ENCODE measurements at regions not wholly inside any gene's neighbourhood (a gene's known extent, or its start where the extent isn't known, plus 50 kb on each side); places are given as distances from the start of the nearest gene placed in this dataset.
A peak's percentile ranks its signal among the peaks of the same experiment; 100 is the strongest.

GRCh38 chr2:38233231-38233983 is 143.7 kb downstream of the ATL2 start:
- Histone ChIP-seq H3K27me3 (no peaks in the 10 kb centered on the region), H3K36me3 (replicated peaks; ENCODE audit: insufficient read depth, low read depth) (no peaks in the 10 kb centered on the region), H3K27ac (peak overlapping the region; percentile 70), H3K79me2 (no peaks in the 10 kb centered on the region), H4K20me1 (ENCODE audit: insufficient read depth, poor library complexity, severe bottlenecking) (no peaks in the 10 kb centered on the region), H3K9me3 (ENCODE audit: low read depth) (no peaks in the 10 kb centered on the region), H3K9me2 (replicated peaks; ENCODE audit: insufficient read depth) (no peaks in the 10 kb centered on the region), H3K4me2 (peak overlapping the region; percentile 3), H3K4me3 (no peak overlapping the region), H2AFZ (no peak overlapping the region), H3K4me1 (ENCODE audit: insufficient read depth) (no peaks in the 10 kb centered on the region)
- TF ChIP-seq EZH2phosphoT487 (IDR thresholded peaks at IDR 0.05; ENCODE audit: low read depth, severe bottlenecking, unreplicated experiment) = no peak
- peak; percentile 21 for TF ChIP-seq CTCF (IDR thresholded peaks at IDR 0.05; ENCODE audit: poor library complexity)
- 74% methylated on average over 9 of the region's 9 CpGs for WGBS (ENCODE audit: low lambda C conversion rate, missing lambda C conversion rate)
- DNase-seq (ENCODE audit: low spot score) = peak; percentile 35

- DNase-seq (ENCODE audit: low spot score) = no peak
These were observed 144.6 kb downstream of the ATL2 start for GRCh38 chr2:38232454-38232853.

GRCh38 chr2:38230756-38231155 is 146.3 kb downstream of the ATL2 start:
- TF ChIP-seq EZH2 (IDR thresholded peaks at IDR 0.05; ENCODE audit: borderline replicate concordance) (no peak), EZH2phosphoT487 (IDR thresholded peaks at IDR 0.05; ENCODE audit: low read depth, severe bottlenecking, unreplicated experiment) (no peak), CTCF (IDR thresholded peaks at IDR 0.05; ENCODE audit: poor library complexity) (no peak)
- no peaks in the 10 kb centered on the region for H4K20me1 ChIP-seq (ENCODE audit: insufficient read depth, poor library complexity, severe bottlenecking)
- H3K4me1 ChIP-seq (ENCODE audit: insufficient read depth) = no peaks in the 10 kb centered on the region
- H2AFZ ChIP-seq = no peak overlapping the region
- no peak for DNase-seq (ENCODE audit: low spot score)
- no peak overlapping the region for H3K27ac ChIP-seq
- no peak overlapping the region for H3K4me2 ChIP-seq
- no peaks in the 10 kb centered on the region for H3K79me2 ChIP-seq
- H3K36me3 ChIP-seq (replicated peaks; ENCODE audit: insufficient read depth, low read depth) = no peaks in the 10 kb centered on the region
- no peaks in the 10 kb centered on the region for H3K9me3 ChIP-seq (ENCODE audit: low read depth)
- no peaks in the 10 kb centered on the region for H3K9me2 ChIP-seq (replicated peaks; ENCODE audit: insufficient read depth)
- H3K27me3 ChIP-seq = no peaks in the 10 kb centered on the region
- no peak overlapping the region for H3K4me3 ChIP-seq
- WGBS (ENCODE audit: low lambda C conversion rate, missing lambda C conversion rate) = 70% methylated on average over 4 of the region's 4 CpGs

More at GRCh38 chr2:38232454-38232853, 144.6 kb downstream of the ATL2 start:
- H3K27ac ChIP-seq = no peak overlapping the region
- TF ChIP-seq EZH2phosphoT487 (IDR thresholded peaks at IDR 0.05; ENCODE audit: low read depth, severe bottlenecking, unreplicated experiment) (no peak), EZH2 (IDR thresholded peaks at IDR 0.05; ENCODE audit: borderline replicate concordance) (no peak), CTCF (IDR thresholded peaks at IDR 0.05; ENCODE audit: poor library complexity) (no peak)
- H4K20me1 ChIP-seq (ENCODE audit: insufficient read depth, poor library complexity, severe bottlenecking) = no peaks in the 10 kb centered on the region
- no peaks in the 10 kb centered on the region for H3K9me2 ChIP-seq (replicated peaks; ENCODE audit: insufficient read depth)
- H3K4me2 ChIP-seq = no peak overlapping the region
- H3K79me2 ChIP-seq = no peaks in the 10 kb centered on the region
- H3K36me3 ChIP-seq (replicated peaks; ENCODE audit: insufficient read depth, low read depth) = no peaks in the 10 kb centered on the region
- H3K4me3 ChIP-seq = no peak overlapping the region
- WGBS (ENCODE audit: low lambda C conversion rate, missing lambda C conversion rate) = 92% methylated on average over 1 of the region's 1 CpG
- H3K9me3 ChIP-seq (ENCODE audit: low read depth) = no peaks in the 10 kb centered on the region
- H3K27me3 ChIP-seq = no peaks in the 10 kb centered on the region
- no peak overlapping the region for H2AFZ ChIP-seq
- no peaks in the 10 kb centered on the region for H3K4me1 ChIP-seq (ENCODE audit: insufficient read depth)
